Astrocyte (in vitro differentiated cells and primary cell): ENCODE measurements at regions not wholly inside any gene's neighbourhood (a gene's known extent, or its start where the extent isn't known, plus 50 kb on each side); places are given as distances from the start of the nearest gene placed in this dataset.

ENCODE experiments used
- EZH2 ChIP-seq: IDR thresholded peaks from 2 replicates; pipeline ENCODE4 v1.6.1; 2012; ENCODE audit warnings: mild to moderate bottlenecking, low read length, inconsistent platforms; ENCODE audit not compliant: insufficient read depth
- TF ChIP-seq, protein P1 (sequence below): IDR thresholded peaks from 2 replicates; pipeline ENCODE4 v1.5.1; 2011; ENCODE audit warnings: low read depth, mild to moderate bottlenecking, inconsistent platforms, low read length, moderate library complexity; ENCODE audit not compliant: insufficient read depth

- TF ChIP-seq, protein P1, sequence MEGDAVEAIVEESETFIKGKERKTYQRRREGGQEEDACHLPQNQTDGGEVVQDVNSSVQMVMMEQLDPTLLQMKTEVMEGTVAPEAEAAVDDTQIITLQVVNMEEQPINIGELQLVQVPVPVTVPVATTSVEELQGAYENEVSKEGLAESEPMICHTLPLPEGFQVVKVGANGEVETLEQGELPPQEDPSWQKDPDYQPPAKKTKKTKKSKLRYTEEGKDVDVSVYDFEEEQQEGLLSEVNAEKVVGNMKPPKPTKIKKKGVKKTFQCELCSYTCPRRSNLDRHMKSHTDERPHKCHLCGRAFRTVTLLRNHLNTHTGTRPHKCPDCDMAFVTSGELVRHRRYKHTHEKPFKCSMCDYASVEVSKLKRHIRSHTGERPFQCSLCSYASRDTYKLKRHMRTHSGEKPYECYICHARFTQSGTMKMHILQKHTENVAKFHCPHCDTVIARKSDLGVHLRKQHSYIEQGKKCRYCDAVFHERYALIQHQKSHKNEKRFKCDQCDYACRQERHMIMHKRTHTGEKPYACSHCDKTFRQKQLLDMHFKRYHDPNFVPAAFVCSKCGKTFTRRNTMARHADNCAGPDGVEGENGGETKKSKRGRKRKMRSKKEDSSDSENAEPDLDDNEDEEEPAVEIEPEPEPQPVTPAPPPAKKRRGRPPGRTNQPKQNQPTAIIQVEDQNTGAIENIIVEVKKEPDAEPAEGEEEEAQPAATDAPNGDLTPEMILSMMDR = no peak
- no peak for TF ChIP-seq EZH2
Measured at GRCh38 chr2:14552286-14552685, 80.2 kb upstream of the LRATD1 start.
